ENCODE measurements at regions not wholly inside any gene's neighbourhood (a gene's known extent, or its start where the extent isn't known, plus 50 kb on each side); places are given as distances from the start of the nearest gene placed in this dataset.
"Not testable (repeated sequence)": the region's sequence is repeated elsewhere in the genome, so short reads cannot be mapped to it uniquely, and the experiment has no call there.

GRCh38 chr3:137191133-137191923 lies 233.5 kb downstream of the IL20RB start:
- no peaks in the 10 kb centered on the region for H3K9me2 ChIP-seq (ENCODE audit: low read depth, low read length)
- H3K4me3 ChIP-seq (ENCODE audit: low read depth, low read length, poor library complexity, severe bottlenecking): no peak overlapping the region
- no peak for TF ChIP-seq CTCF (IDR thresholded peaks at IDR 0.05; ENCODE audit: low read length)
- TF ChIP-seq EZH2 (IDR thresholded peaks at IDR 0.05; ENCODE audit: borderline replicate concordance, low read length): no peak
- no peak overlapping the region for H3K4me2 ChIP-seq (ENCODE audit: low read length)
- H3K36me3 ChIP-seq (ENCODE audit: insufficient read depth, low read length): no peaks in the 10 kb centered on the region
- no peaks in the 10 kb centered on the region for H3K4me1 ChIP-seq (ENCODE audit: insufficient read depth, low read length, severe bottlenecking)
- H3K79me2 ChIP-seq (ENCODE audit: insufficient read depth, low read length): no peaks in the 10 kb centered on the region
- H3K9me3 ChIP-seq (ENCODE audit: low read length): no peaks in the 10 kb centered on the region
- H2AFZ ChIP-seq (ENCODE audit: low read length): no peak overlapping the region
- H4K20me1 ChIP-seq (ENCODE audit: insufficient read depth, low read length): no peaks in the 10 kb centered on the region
- no peaks in the 10 kb centered on the region for H3F3A ChIP-seq (ENCODE audit: insufficient read depth, low read length)
- H3K9ac ChIP-seq (ENCODE audit: low read length): no peak overlapping the region
- H3K27me3 ChIP-seq (ENCODE audit: insufficient read depth, low read length): no peaks in the 10 kb centered on the region
- no peak overlapping the region for H3K27ac ChIP-seq (ENCODE audit: low read depth, low read length, poor library complexity, severe bottlenecking)

DNA sequence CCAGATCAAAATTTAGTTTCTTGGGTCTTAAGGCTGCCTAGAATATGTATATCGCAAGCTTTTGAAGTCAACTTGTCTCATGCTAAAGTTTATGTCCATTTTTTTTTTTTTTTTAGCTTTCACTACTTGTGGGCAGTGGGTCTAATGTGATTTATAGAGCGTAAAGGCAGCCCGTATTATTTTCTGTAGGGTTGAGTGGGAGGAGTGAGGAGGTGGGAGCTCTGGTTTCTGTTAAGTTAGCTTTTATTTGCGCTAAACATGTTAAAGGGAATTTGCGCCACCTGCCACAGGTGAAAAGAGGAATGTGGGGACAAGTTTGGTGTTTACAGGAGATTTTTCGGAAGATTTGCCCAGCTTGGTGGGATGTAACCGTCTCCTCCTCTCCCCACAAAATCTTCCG lies 234.2 kb downstream of the IL20RB start:
- Histone ChIP-seq H3K9ac (ENCODE audit: low read length) (no peak overlapping the region), H2AFZ (ENCODE audit: low read length) (no peak overlapping the region), H3K36me3 (ENCODE audit: insufficient read depth, low read length) (no peaks in the 10 kb centered on the region), H3K9me2 (ENCODE audit: low read depth, low read length) (no peaks in the 10 kb centered on the region), H3K9me3 (ENCODE audit: low read length) (no peaks in the 10 kb centered on the region), H3K27me3 (ENCODE audit: insufficient read depth, low read length) (no peaks in the 10 kb centered on the region), H3F3A (ENCODE audit: insufficient read depth, low read length) (no peaks in the 10 kb centered on the region), H3K79me2 (ENCODE audit: insufficient read depth, low read length) (no peaks in the 10 kb centered on the region), H3K4me1 (ENCODE audit: insufficient read depth, low read length, severe bottlenecking) (no peaks in the 10 kb centered on the region), H3K27ac (ENCODE audit: low read depth, low read length, poor library complexity, severe bottlenecking) (no peak overlapping the region), H4K20me1 (ENCODE audit: insufficient read depth, low read length) (no peaks in the 10 kb centered on the region), H3K4me2 (ENCODE audit: low read length) (no peak overlapping the region), H3K4me3 (ENCODE audit: low read depth, low read length, poor library complexity, severe bottlenecking) (no peak overlapping the region)
- TF ChIP-seq EZH2 (IDR thresholded peaks at IDR 0.05; ENCODE audit: borderline replicate concordance, low read length): no peak
- no peak for TF ChIP-seq CTCF (IDR thresholded peaks at IDR 0.05; ENCODE audit: low read length)

- Histone ChIP-seq H3K4me1 (ENCODE audit: insufficient read depth, low read length, severe bottlenecking) (no peaks in the 10 kb centered on the region), H3F3A (ENCODE audit: insufficient read depth, low read length) (no peaks in the 10 kb centered on the region), H3K27ac (ENCODE audit: low read depth, low read length, poor library complexity, severe bottlenecking) (no peak overlapping the region), H4K20me1 (ENCODE audit: insufficient read depth, low read length) (no peaks in the 10 kb centered on the region), H3K4me2 (ENCODE audit: low read length) (no peak overlapping the region), H3K9ac (ENCODE audit: low read length) (no peak overlapping the region), H3K9me2 (ENCODE audit: low read depth, low read length) (no peaks in the 10 kb centered on the region), H3K9me3 (ENCODE audit: low read length) (no peaks in the 10 kb centered on the region), H3K27me3 (ENCODE audit: insufficient read depth, low read length) (no peaks in the 10 kb centered on the region), H2AFZ (ENCODE audit: low read length) (no peak overlapping the region), H3K79me2 (ENCODE audit: insufficient read depth, low read length) (no peaks in the 10 kb centered on the region), H3K36me3 (ENCODE audit: insufficient read depth, low read length) (no peaks in the 10 kb centered on the region), H3K4me3 (ENCODE audit: low read depth, low read length, poor library complexity, severe bottlenecking) (no peak overlapping the region)
- TF ChIP-seq EZH2 (IDR thresholded peaks at IDR 0.05; ENCODE audit: borderline replicate concordance, low read length): no peak
- no peak for TF ChIP-seq CTCF (IDR thresholded peaks at IDR 0.05; ENCODE audit: low read length)
These were observed 236.5 kb downstream of the IL20RB start for GRCh38 chr3:137194301-137194700.

- H4K20me1 ChIP-seq (ENCODE audit: insufficient read depth, low read length); H2AFZ ChIP-seq (ENCODE audit: low read length): not testable (repeated sequence)
These were observed 240.6 kb downstream of the IL20RB start for GRCh38 chr3:137198374-137198773.

More at GRCh38 chr3:137198374-137198773, 240.6 kb downstream of the IL20RB start:
- not testable (repeated sequence) for H3K27me3 ChIP-seq (ENCODE audit: insufficient read depth, low read length); H3K9me3 ChIP-seq (ENCODE audit: low read length); H3K9ac ChIP-seq (ENCODE audit: low read length); H3K36me3 ChIP-seq (ENCODE audit: insufficient read depth, low read length); H3K27ac ChIP-seq (ENCODE audit: low read depth, low read length, poor library complexity, severe bottlenecking); H3F3A ChIP-seq (ENCODE audit: insufficient read depth, low read length); H3K4me2 ChIP-seq (ENCODE audit: low read length); H3K79me2 ChIP-seq (ENCODE audit: insufficient read depth, low read length); H3K4me3 ChIP-seq (ENCODE audit: low read depth, low read length, poor library complexity, severe bottlenecking); H3K9me2 ChIP-seq (ENCODE audit: low read depth, low read length); H3K4me1 ChIP-seq (ENCODE audit: insufficient read depth, low read length, severe bottlenecking)

All from OCI-LY1 (cell line).